NCI-H1092 treated with DMSO at 0.1 percent for 48 hours (cell line): ENCODE measurements at regions not wholly inside any gene's neighbourhood (a gene's known extent, or its start where the extent isn't known, plus 50 kb on each side); places are given as distances from the start of the nearest gene placed in this dataset.
A peak's percentile ranks its signal among the peaks of the same experiment; 100 is the strongest.
"Not testable (repeated sequence)": the region's sequence is repeated elsewhere in the genome, so short reads cannot be mapped to it uniquely, and the experiment has no call there.

ENCODE experiments used
- DNase-seq: peaks from one replicate; lab custom pipeline; 2025; lab: John Stamatoyannopoulos, UW

- not testable (repeated sequence) for DNase-seq
Observed at GRCh38 chr9:2277644-2278043, 262.5 kb downstream of the SMARCA2 start.

DNA sequence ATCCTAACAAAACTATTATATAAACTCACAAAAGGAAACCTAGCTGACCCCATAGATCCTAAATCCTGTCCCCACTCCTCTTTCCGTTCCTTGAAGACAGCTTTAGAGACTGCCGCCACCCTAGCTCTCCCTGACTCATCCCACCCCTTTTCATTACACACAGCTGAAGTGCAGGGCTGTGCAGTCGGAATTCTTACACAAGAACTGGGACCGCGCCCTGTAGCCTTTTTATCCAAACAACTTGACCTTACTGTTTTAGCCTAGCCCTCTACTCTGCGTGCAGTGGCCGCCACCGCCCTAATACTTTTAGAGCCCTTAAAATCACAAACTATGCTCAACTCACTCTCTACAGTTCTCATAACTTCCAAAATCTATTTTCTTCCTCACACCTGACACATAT lies 264.0 kb downstream of the SMARCA2 start:
- not testable (repeated sequence) for DNase-seq

GRCh38 chr9:2281031-2281802 lies 266.1 kb downstream of the SMARCA2 start:
- DNase-seq: no peak

GRCh38 chr9:2281803-2282185 lies 266.6 kb downstream of the SMARCA2 start:
- no peak for DNase-seq

GRCh38 chr9:2284770-2285169 lies 269.6 kb downstream of the SMARCA2 start:
- no peak for DNase-seq

DNA sequence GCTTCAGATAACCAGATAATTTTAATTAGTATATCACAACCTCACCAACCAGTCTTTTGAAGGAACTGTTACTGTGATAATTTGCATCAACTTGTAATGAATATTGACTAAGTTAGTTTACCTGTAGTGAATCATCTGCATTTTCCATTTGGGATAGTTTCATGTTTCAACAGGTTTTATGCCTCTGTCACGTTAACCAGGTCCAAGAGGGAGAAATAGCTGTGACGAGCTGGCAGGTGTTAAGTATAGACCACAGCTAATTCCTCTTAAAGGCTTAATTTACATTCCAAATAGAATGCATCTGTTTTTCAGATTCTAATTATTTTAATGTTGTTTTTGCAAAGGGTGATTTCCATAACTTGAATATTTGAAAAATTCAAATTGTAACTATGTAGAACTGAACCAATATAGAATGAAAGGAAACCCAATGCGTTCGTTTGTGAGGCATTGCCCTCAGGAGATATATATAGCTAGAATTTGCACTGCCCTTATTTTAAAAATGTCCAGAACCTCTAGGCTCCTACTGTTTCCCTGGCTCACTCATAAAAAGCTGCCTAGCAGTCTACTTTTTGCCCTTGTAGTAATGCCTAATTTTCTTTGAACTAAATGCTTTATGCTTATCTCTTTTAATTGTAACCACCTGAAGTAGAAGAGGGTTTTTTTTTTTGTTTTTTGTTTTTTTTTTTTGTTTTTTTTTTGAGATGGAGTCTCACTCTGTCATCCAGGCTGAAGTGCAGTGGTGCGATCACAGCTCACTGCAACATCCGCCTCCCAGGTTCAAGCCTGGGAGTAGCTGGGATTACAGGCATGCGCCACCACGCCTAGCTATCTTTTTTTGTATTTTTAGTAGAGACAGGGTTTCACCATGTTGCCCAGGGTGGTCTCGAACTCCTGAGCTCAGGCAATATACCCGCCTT lies 270.5 kb downstream of the SMARCA2 start:
- DNase-seq: no peak

GRCh38 chr9:2286333-2286705 lies 271.2 kb downstream of the SMARCA2 start:
- DNase-seq: no peak

DNA sequence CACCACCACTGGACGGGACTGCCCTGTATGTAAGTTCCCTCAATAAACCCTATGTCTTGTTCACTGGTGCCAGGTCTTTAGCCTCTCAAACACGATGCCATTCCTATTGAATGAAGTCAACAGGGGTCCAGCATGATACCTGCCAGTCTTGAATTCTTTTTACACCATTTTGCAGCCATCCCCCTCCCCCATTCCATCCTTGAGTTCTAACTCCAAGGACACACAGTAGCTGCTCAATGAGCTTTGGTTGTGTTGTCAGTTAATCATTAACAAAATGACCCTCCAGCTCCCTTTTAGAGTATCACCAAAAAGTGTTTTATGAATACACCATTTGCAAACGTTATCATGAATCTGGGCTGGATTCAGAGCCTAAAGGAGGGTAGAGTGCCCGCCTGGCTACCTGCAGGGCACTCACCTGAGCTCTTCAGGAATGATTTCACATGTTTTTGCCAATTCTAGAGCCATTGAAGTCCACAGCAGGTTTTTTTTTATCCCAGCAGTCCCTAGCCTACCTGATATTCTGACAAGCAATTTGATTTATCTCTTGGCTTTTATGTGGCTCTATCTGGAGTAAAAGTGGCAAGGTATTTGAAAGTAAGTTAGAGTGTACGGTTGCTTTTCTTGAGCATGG lies 271.8 kb downstream of the SMARCA2 start:
- no peak for DNase-seq

DNA sequence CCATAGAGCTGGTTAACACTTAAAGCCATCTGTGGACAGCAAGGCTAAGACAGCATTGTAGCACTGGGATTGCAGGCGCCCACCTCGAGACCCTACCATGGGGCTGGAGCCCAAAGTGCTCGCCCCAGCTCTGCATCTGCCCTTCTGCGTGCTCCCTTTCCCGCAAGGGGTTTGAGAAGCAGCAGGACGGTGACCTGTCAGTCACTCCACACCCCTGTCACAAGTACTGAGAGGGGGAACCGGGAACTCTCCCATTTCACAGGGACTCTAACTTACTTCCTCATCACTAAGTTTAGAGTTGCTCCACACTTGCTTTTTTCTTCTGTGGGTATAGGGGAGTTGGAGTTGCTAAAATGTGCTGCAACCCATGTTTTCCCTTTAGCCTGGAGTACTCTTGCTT lies 273.2 kb downstream of the SMARCA2 start:
- DNase-seq: no peak

DNA sequence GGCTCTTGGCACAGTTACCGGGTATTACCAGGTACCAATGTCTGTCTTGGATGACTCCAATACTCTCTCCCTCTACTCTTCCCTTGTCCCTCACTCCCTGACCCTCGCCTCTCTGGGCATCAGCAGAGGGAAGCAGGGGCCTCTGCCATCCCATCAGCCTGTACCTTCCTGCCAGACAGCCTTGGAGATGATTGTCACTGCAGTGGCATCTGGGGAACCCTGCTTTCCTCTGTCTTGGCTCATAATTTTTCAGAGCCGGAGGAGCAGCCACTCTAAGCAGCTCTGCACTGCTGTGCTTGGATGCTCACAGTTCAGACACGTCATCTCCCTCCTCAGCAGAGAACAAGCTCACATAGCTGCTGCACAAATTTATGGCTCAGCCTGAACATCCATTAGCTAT lies 274.1 kb downstream of the SMARCA2 start:
- DNase-seq: no peak

GRCh38 chr9:2290382-2290781 lies 275.2 kb downstream of the SMARCA2 start:
- DNase-seq: peak; percentile 53

DNA sequence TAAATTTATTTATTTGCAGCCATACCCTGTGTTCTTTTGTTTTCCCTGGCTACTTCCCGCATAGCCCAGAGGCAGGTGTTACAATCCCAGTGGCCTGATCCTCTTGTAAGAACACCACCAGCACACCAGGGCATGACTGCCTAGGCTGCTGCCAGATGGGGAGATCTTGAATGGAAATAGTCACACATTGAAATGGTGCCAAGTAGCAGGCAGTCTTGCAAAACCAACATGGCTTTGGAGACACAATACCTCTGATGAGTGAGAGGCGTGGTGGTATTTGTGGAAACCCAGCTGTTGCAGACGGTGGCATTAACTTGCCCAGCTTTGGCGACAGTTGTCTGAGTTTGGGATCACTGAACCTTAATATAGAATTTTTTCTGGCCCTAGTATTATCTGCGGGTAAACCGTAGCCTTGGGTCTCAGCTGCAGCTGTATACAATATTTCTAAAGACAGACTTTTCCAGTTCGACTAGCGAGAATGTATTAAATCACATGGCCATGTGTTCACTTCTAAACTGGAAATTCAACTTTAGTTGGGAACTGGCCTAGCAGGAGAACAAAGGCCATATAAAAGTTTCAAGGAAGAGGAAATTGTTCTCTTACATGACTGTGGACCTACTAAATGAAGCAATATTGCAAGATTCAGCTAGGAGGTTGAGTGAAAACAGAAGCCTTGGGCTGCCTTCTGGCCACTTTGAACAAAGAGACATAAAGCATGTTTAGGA lies 277.0 kb downstream of the SMARCA2 start:
- peak; percentile 95 for DNase-seq

GRCh38 chr9:2292733-2293132 lies 277.6 kb downstream of the SMARCA2 start:
- no peak for DNase-seq

DNA sequence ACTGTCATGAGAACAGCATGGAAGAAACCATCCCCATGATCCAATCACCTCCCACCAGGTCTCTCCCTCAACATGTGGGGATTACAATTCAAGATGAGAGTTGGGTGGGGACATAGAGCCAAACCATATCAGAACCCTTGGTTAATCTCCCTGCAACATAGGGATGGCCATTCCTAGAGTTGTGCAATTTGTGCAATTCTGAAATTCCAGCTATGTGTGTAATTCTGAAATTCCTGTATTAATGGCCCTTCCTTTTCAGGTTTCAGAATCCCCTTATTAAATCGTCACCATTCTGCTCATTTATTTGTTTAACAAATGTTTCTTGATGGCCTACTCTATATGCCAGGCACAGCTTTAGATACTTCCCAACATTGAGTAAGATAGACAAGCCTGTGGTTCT lies 282.6 kb downstream of the SMARCA2 start:
- DNase-seq: no peak

DNA sequence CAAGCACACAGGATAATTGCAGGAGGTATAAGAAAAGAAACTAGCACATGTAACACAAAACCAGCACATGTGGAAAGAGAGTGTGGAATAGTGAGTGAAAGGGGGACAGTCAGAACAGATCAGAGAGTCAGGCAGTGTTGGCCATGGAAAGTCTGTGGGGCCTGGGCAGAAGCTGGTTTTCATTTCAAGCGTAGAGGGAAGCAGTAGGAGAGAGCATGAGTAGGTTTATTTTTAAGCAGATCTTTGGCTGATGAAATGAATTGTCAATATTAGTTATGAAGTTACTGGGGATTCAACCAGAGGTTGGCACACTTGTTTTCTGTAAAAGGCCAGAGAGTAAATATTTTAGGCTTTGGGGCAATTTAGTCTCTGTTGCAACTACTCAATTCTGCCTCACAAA lies 283.1 kb downstream of the SMARCA2 start:
- DNase-seq: peak; percentile 63

GRCh38 chr9:2299156-2299842 lies 284.2 kb downstream of the SMARCA2 start:
- peak; percentile 98 for DNase-seq

DNA sequence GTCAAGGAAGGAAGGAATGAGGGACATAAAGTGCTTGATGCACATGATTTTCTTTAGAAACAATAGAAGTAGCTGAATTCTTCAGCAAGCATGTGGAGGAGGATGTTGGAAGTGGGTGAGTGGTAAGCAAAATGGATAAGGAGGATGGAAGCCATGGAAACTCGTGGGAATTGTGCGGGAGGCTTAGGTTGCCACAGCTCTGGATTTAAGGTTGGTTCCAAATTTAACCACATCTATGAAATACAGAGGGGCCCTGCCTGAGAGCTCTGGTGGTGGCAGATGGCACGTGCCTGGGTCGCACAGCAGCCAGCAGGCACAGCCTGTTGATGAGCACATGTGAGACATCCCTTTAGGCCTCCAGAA lies 284.7 kb downstream of the SMARCA2 start:
- DNase-seq: peak; percentile 69

DNA sequence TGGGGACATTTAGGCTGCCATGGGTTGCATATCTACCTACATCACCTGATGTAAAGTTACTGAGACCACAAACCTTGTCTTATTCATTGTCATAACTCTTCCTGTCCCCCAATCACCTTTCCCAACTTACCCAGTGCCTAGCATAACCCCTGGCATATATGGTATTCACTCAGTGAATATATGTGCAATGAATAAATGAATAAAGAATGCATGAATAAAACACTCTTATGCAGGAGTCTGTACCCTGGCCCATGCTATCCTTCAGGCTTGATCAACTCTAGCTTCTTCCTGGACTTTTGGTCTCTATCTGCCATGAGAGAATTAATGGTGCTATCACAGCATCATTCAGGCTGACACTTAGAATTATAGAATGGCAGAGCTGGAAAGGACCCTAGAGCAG lies 285.2 kb downstream of the SMARCA2 start:
- no peak for DNase-seq

DNA sequence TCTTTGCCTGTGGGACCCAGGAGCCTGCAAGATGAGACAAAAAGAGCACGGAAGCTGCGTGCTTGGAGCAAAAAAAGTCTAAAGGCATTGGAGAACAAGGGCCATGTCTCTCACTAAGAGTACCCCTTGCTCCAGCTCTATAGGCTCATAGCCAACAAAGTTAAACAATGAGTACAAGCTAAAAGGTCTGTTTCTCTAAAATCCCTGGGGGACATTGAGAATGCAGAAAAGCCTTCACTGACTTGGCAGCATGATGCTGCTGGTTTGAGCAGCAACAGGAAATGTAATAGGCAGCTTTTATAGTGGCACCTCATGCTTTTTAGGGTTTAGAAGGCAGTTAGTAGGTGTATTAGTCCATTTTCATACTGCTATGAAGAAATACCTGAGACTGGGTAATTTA lies 287.5 kb downstream of the SMARCA2 start:
- DNase-seq: no peak

GRCh38 chr9:2303056-2303455 lies 287.9 kb downstream of the SMARCA2 start:
- no peak for DNase-seq

- DNase-seq: no peak
Observed at GRCh38 chr9:2307480-2307879, 292.3 kb downstream of the SMARCA2 start.

DNA sequence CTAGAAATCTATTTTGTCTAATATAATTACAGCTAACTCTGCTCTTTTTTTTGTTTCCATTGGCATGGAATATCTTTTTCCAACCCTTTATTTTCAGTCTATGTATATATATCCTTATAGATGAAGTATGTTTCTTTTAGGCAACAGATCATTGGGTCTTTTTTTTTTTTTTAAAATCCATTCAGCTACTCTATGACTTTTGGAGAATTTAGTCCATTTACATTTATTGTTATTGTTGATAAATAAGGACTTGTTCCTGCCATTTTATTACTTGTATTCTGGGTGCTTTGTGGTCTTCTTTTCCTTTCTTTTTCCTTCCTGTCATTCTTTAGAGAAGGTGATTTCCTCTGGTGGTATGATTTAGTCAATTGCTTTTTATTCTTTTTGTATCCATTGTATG lies 296.8 kb downstream of the SMARCA2 start:
- DNase-seq: no peak
